ENCODE measurements at regions not wholly inside any gene's neighbourhood (a gene's known extent, or its start where the extent isn't known, plus 50 kb on each side); places are given as distances from the start of the nearest gene placed in this dataset.

GRCh38 chr6:10230531-10230930, 184.3 kb downstream of the TFAP2A start:
- no peak overlapping the region for H3K27ac ChIP-seq
- TF ChIP-seq CTCF (conservative IDR thresholded peaks at IDR 0.05), result no peak

GRCh38 chr6:10223841-10224240, 191.0 kb downstream of the TFAP2A start:
- H3K27ac ChIP-seq, result no peak overlapping the region
- no peak for TF ChIP-seq CTCF (conservative IDR thresholded peaks at IDR 0.05)

GRCh38 chr6:10221178-10221577, 193.7 kb downstream of the TFAP2A start:
- no peak for TF ChIP-seq CTCF (conservative IDR thresholded peaks at IDR 0.05)
- H3K27ac ChIP-seq, result no peak overlapping the region

GRCh38 chr6:10219510-10219909, 195.4 kb downstream of the TFAP2A start:
- no peak for TF ChIP-seq CTCF (conservative IDR thresholded peaks at IDR 0.05)
- H3K27ac ChIP-seq, result no peak overlapping the region

- no peak overlapping the region for H3K27ac ChIP-seq
- TF ChIP-seq CTCF (conservative IDR thresholded peaks at IDR 0.05), result no peak
Observed at GRCh38 chr6:10217111-10217510, 197.8 kb downstream of the TFAP2A start.

GRCh38 chr6:10215326-10216110, 199.4 kb downstream of the TFAP2A start:
- H3K27ac ChIP-seq, result no peak overlapping the region
- TF ChIP-seq CTCF (conservative IDR thresholded peaks at IDR 0.05), result no peak

GRCh38 chr6:10210052-10210451, 204.8 kb downstream of the TFAP2A start:
- no peak overlapping the region for H3K27ac ChIP-seq

More at GRCh38 chr6:10210052-10210451, 204.8 kb downstream of the TFAP2A start:
- TF ChIP-seq CTCF (conservative IDR thresholded peaks at IDR 0.05), result no peak

All from VCaP (cell line).